WERI-Rb-1 (cell line): ENCODE measurements at regions not wholly inside any gene's neighbourhood (a gene's known extent, or its start where the extent isn't known, plus 50 kb on each side); places are given as distances from the start of the nearest gene placed in this dataset.
"Not testable (repeated sequence)": the region's sequence is repeated elsewhere in the genome, so short reads cannot be mapped to it uniquely, and the experiment has no call there.

Experiments used
- DNase-seq: peaks from one replicate; pipeline ENCODE4 v3.0.0-alpha.2; 2020
- H3K27ac ChIP-seq: fragments of 250-450 bp; sonication (Bioruptor Pico); 2 replicates; pipeline ENCODE4 v1.5.1; 2020; ENCODE audit warnings: mild to moderate bottlenecking, moderate library complexity
- H3K27me3 ChIP-seq: fragments of 250-450 bp; sonication (Bioruptor Pico); 2 replicates; pipeline ENCODE4 v1.5.1; 2021; ENCODE audit warnings: mild to moderate bottlenecking, low read depth, moderate library complexity; ENCODE audit not compliant: insufficient read depth, severe bottlenecking
- H3K36me3 ChIP-seq: fragments of 250-450 bp; sonication (Bioruptor Pico); 2 replicates; pipeline ENCODE4 v1.5.1; 2020; ENCODE audit warnings: mild to moderate bottlenecking, moderate library complexity
- H3K4me3 ChIP-seq: 2 replicates; pipeline ENCODE4 v1.5.1; 2011; ENCODE audit warnings: low read depth, mild to moderate bottlenecking, control low read depth, low read length
- H3K9me3 ChIP-seq: fragments of 250-450 bp; sonication (Bioruptor Pico); 2 replicates; pipeline ENCODE4 v1.5.1; 2021; ENCODE audit warnings: mild to moderate bottlenecking, moderate library complexity; ENCODE audit not compliant: severe bottlenecking
- CTCF ChIP-seq: IDR thresholded peaks from 2 replicates; pipeline ENCODE4 v1.5.1; 2011; ENCODE audit warnings: low read depth, mild to moderate bottlenecking, control low read depth, inconsistent platforms, low read length

- H3K36me3 ChIP-seq = no peaks in the 10 kb centered on the region
- no peaks in the 10 kb centered on the region for H3K27me3 ChIP-seq
- no peak for DNase-seq
- no peak overlapping the region for H3K4me3 ChIP-seq
- TF ChIP-seq CTCF = no peak
- no peaks in the 10 kb centered on the region for H3K9me3 ChIP-seq
- H3K27ac ChIP-seq = no peak overlapping the region
These were observed 96.4 kb upstream of the PCLO start for GRCh38 chr7:83259064-83259463.

GRCh38 chr7:83248000-83248399, 85.3 kb upstream of the PCLO start:
- Histone ChIP-seq H3K27me3 (no peaks in the 10 kb centered on the region), H3K9me3 (no peaks in the 10 kb centered on the region), H3K36me3 (no peaks in the 10 kb centered on the region), H3K4me3 (no peak overlapping the region), H3K27ac (no peak overlapping the region)
- no peak for TF ChIP-seq CTCF
- no peak for DNase-seq

- not testable (repeated sequence) for DNase-seq, H3K36me3 ChIP-seq, H3K4me3 ChIP-seq, H3K27ac ChIP-seq, H3K9me3 ChIP-seq, H3K27me3 ChIP-seq
These were observed 56.5 kb upstream of the PCLO start for GRCh38 chr7:83219231-83219630.

- H3K36me3 ChIP-seq = no peaks in the 10 kb centered on the region
- no peaks in the 10 kb centered on the region for H3K9me3 ChIP-seq
- H3K4me3 ChIP-seq = no peak overlapping the region
- H3K27me3 ChIP-seq = no peaks in the 10 kb centered on the region
- no peak overlapping the region for H3K27ac ChIP-seq
- no peak for TF ChIP-seq CTCF
- DNase-seq = no peak
These were observed 50.2 kb upstream of the PCLO start for GRCh38 chr7:83212883-83213282.
